KBM-7 (cell line): ENCODE measurements at regions not wholly inside any gene's neighbourhood (a gene's known extent, or its start where the extent isn't known, plus 50 kb on each side); places are given as distances from the start of the nearest gene placed in this dataset.

ENCODE experiments used
- DNase-seq: peaks from one replicate; pipeline ENCODE4 v3.0.0-alpha.2; 2015
- in situ Hi-C: fragments of 300-500 bp; cut with MboI; formaldehyde crosslinking; loops from 2 replicates; pipeline ENCODE4 v1.14.3; 2020; ENCODE audit warnings: low sequenced_read_pairs, low pct_unique_long_range_greater_than_20kb, mixed read lengths

GRCh38 chr4:155072417-155072816 lies 136.0 kb upstream of the NPY2R start:
- in situ Hi-C loops: no loop called here
- no peak for DNase-seq

GRCh38 chr4:155073852-155074251 lies 134.6 kb upstream of the NPY2R start:
- no peak for DNase-seq
- in situ Hi-C loops: no loop called here

GRCh38 chr4:155076256-155076785 lies 132.1 kb upstream of the NPY2R start:
- no peak for DNase-seq
- in situ Hi-C loops: no loop called here

- DNase-seq: no peak
- in situ Hi-C loops: no loop called here
Measured at GRCh38 chr4:155077452-155078229, 130.8 kb upstream of the NPY2R start.

- no peak for DNase-seq
- in situ Hi-C loops: no loop called here
Measured at GRCh38 chr4:155079871-155080270, 128.6 kb upstream of the NPY2R start.

DNA sequence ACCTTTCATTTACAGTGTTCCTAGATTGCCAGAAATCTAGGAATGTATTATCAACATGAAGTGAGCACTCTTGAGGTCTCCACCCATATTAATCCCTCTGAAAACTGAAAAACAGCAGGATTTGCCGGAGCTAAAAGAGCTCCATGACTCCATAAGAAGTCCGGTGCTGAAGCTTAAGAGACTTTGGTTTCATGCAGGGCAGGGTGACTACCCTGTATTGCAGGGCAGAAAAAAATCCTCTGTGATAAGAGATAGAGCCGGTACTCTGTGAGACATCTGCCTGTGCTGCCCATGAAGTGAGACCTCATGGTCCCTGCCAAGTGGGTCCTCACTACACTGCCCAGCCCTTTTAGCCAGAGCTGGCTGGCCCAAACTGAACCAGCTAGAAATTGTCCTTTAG lies 127.2 kb upstream of the NPY2R start:
- no peak for DNase-seq
- in situ Hi-C loops: no loop called here

GRCh38 chr4:155085843-155086530 lies 122.4 kb upstream of the NPY2R start:
- DNase-seq: no peak
- in situ Hi-C loops: no loop called here

DNA sequence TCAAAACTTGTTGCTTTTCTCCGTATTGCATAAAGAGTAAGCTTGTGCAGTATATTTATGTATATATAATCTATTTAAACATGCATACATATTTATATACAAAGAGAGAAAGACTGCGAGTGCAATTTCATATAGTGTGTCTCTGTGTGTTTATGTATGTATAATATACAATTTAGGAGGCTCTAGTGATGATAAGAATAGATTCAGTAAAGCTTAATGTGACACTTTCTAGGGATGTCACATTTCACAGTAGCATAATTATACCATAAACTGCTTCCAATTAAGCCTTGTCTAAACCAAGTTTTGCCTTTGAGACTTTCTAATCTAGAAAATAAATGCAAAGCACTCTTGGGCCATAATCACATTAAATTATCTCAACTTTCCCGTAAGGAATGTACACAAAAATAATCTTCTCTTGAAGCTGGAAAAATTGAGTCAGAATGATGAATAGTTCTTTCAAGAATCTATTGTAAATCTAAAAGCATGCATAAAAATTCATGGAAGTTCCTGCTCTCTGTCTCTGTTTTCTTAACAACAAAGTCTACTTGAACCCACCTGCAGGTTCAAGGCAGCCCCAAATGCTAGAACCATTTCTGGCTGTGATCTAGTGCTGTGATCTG lies 114.1 kb upstream of the NPY2R start:
- no peak for DNase-seq
- in situ Hi-C loops: no loop called here

- no peak for DNase-seq
- in situ Hi-C loops: no loop called here
Measured at GRCh38 chr4:155099231-155099630, 109.2 kb upstream of the NPY2R start.

DNA sequence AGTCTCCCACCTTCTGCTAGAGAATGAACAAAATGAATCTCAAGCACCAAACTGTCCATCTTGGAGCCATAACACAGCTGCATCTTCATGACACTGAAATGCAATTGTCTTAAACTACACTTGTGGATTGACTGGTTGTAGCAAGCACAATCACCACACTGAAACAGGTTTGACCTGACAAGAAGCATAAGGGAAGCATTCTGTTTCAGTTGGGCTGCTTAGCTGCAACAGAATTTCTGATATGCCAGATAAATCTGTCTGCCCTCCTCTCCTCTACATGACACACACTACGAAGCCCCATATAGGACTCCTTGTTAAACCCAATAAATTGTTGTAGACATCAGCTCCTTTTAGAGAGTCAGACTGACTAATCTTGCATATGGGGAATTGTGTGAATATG lies 101.8 kb upstream of the NPY2R start:
- in situ Hi-C loops: no loop called here
- DNase-seq: no peak

DNA sequence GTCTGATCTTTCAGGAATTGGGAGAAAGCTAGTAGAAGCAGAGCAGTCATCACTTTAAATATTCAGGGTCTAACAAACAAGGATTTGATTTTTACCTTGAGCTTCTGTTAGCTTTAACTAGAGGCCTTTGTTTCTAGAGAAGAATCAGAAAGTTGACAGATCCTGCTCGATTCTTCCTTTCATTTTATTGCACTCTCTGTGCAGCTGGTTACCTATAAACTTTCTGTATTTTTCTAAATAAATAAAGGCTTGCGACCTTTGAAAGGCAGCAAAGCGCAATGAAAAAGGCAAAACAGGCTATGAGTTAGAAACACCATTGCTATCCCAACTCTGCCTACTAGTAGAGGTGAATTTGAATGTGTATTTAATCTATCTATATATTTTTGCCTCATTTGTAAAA lies 101.4 kb upstream of the NPY2R start:
- in situ Hi-C loops: no loop called here
- DNase-seq: no peak

DNA sequence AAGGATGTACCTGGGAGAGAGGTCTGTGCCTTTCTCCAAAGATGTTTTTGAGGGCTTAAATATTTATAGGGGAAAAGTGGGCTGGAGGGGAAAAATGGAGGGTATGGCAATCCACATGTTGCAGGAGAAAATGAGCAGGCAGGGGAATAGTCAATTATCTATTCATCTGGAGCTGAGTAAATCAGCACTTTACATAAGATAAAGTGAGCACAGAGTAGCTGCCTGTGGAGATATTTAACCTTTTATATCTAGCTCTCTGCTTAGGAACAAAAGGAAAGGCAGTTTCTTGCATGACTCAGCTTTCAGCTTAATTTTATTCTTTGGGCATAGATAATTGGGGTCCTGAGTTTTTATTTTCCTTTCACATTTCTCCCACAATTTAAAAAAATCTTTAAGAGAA lies 93.6 kb upstream of the NPY2R start:
- in situ Hi-C loops: no loop called here
- DNase-seq: no peak

DNA sequence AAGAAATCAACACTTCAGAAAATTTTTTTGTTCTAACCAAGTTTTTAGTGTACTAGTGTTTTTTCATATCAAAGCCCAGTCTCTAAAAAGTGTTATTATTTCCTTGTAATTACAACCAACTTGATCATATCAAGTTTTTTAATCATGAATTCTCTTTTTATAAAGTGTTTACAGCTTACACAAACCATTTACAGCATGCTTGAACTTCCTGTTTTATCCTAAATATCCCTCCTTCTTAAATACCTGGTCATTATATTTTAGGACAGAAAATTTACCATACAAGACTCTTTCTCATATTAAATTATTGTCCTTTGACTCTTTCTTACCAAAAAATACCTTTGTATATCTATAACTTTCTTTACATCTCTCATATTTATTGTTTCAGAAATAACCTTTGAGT lies 89.4 kb upstream of the NPY2R start:
- DNase-seq: no peak
- in situ Hi-C loops: no loop called here

- in situ Hi-C loops: no loop called here
Measured at GRCh38 chr4:155120536-155120935, 87.9 kb upstream of the NPY2R start.

GRCh38 chr4:155122382-155122781 lies 86.1 kb upstream of the NPY2R start:
- DNase-seq: no peak
- in situ Hi-C loops: no loop called here

More at GRCh38 chr4:155120536-155120935, 87.9 kb upstream of the NPY2R start:
- no peak for DNase-seq

- no peak for DNase-seq
- in situ Hi-C loops: no loop called here
Measured at GRCh38 chr4:155134136-155134535, 74.3 kb upstream of the NPY2R start.

GRCh38 chr4:155140889-155141288 lies 67.5 kb upstream of the NPY2R start:
- in situ Hi-C loops: no loop called here
- no peak for DNase-seq

DNA sequence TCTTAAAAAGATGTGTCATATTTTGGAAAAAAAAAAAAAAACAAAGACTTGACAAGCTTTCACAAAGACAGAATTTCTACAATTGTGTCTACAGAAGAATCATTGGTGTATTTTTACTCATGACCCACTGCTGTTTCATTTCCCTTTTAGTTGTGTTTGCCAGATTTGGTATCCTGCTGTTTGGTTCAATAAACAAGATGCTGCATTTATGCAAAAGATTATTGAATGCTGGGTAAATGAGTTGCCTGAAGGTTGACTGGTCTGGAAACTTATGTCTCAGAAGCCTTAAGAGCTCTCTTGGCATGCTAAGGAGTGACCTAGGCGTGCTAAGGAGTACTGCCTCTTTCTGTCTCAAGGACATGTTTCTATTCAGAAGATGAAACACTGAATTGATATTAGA lies 64.9 kb upstream of the NPY2R start:
- in situ Hi-C loops: no loop called here
- no peak for DNase-seq
